ENCODE measurements at regions not wholly inside any gene's neighbourhood (a gene's known extent, or its start where the extent isn't known, plus 50 kb on each side); places are given as distances from the start of the nearest gene placed in this dataset.
"Not testable (repeated sequence)": the region's sequence is repeated elsewhere in the genome, so short reads cannot be mapped to it uniquely, and the experiment has no call there.

- no peak for DNase-seq
Measured at GRCh38 chr2:126264625-126265024, 391.3 kb upstream of the GYPC start.

GRCh38 chr2:126269911-126270310 is 386.0 kb upstream of the GYPC start:
- no peak for DNase-seq

GRCh38 chr2:126270587-126270986 is 385.4 kb upstream of the GYPC start:
- DNase-seq = no peak

GRCh38 chr2:126272401-126272800 is 383.6 kb upstream of the GYPC start:
- DNase-seq = no peak

- DNase-seq = no peak
Measured at GRCh38 chr2:126275098-126275497, 380.9 kb upstream of the GYPC start.

- not testable (repeated sequence) for DNase-seq
Measured at GRCh38 chr2:126276268-126276667, 379.7 kb upstream of the GYPC start.

GRCh38 chr2:126288362-126288761 is 367.6 kb upstream of the GYPC start:
- DNase-seq = no peak

GRCh38 chr2:126293962-126294361 is 362.0 kb upstream of the GYPC start:
- DNase-seq = not testable (repeated sequence)

- DNase-seq = no peak
Measured at GRCh38 chr2:126299469-126299976, 356.4 kb upstream of the GYPC start.

- no peak for DNase-seq
Measured at GRCh38 chr2:126300348-126300747, 355.6 kb upstream of the GYPC start.

- DNase-seq = no peak
Measured at GRCh38 chr2:126302043-126302442, 353.9 kb upstream of the GYPC start.

- DNase-seq = peak; percentile 81
Measured at GRCh38 chr2:126303113-126303512, 352.8 kb upstream of the GYPC start.

- DNase-seq = no peak
Measured at GRCh38 chr2:126304154-126304553, 351.8 kb upstream of the GYPC start.

GRCh38 chr2:126306539-126306938 is 349.4 kb upstream of the GYPC start:
- no peak for DNase-seq

- DNase-seq = no peak
Measured at GRCh38 chr2:126307740-126308139, 348.2 kb upstream of the GYPC start.

- DNase-seq = no peak
Measured at GRCh38 chr2:126309185-126309584, 346.8 kb upstream of the GYPC start.

GRCh38 chr2:126312579-126312978 is 343.4 kb upstream of the GYPC start:
- no peak for DNase-seq

GRCh38 chr2:126315828-126316227 is 340.1 kb upstream of the GYPC start:
- no peak for DNase-seq

GRCh38 chr2:126317790-126318431 is 338.0 kb upstream of the GYPC start:
- DNase-seq = no peak

- DNase-seq = no peak
Measured at GRCh38 chr2:126322342-126322741, 333.6 kb upstream of the GYPC start.

GRCh38 chr2:126325202-126325601 is 330.8 kb upstream of the GYPC start:
- no peak for DNase-seq

GRCh38 chr2:126329173-126329572 is 326.8 kb upstream of the GYPC start:
- no peak for DNase-seq

GRCh38 chr2:126342457-126342856 is 313.5 kb upstream of the GYPC start:
- no peak for DNase-seq

GRCh38 chr2:126343136-126343535 is 312.8 kb upstream of the GYPC start:
- no peak for DNase-seq

- no peak for DNase-seq
Measured at GRCh38 chr2:126344493-126344892, 311.5 kb upstream of the GYPC start.

Data from NCI-H526 treated with DMSO at 0.1 percent for 48 hours (cell line).